ENCODE measurements at regions not wholly inside any gene's neighbourhood (a gene's known extent, or its start where the extent isn't known, plus 50 kb on each side); places are given as distances from the start of the nearest gene placed in this dataset.

DNA sequence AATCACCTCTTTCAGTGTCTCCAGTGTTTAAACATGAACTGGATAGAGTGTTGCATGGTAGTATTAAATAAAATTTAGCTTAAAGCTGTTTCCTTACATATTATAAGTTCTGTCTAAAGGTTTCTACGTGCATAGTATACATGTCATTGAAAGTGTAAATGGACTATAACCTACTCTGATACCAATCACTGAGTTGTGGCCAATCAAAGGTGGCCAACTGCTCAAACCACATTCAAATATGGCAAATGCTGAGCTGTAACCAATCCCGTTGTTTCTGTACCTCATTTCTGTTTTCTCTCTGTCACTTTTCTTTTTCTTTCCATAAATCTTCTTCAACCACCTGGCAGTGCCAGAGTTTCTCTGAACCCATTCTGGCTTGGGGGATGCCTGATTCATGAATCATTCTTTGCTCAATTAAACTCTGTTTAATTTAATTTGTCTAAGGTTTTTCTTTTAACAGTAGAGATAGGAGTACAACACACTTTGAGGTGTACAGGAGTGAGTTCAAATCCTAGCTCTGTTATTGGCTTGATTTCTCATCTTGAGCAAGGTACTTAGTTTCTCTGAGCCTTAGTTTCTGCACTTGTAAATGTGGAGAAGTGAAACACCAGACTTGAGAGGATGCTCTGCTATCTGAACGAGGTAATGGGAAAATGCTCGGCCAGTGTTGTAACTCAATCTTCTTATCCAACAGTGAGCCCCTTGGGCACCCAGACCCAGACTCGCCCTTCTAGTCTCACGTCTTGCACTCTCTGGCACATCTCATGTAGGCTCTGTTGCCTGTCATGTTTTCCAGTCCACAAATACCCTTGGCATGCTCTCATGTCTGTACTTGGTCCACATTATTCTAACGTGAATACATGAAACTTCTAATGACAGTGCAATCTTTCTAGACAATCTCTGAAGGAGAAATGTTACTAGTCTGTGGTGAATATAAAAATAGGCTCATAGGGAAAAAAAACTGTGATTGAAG, 228.0 kb downstream of the PIK3C3 start:
- TF ChIP-seq, protein P1, sequence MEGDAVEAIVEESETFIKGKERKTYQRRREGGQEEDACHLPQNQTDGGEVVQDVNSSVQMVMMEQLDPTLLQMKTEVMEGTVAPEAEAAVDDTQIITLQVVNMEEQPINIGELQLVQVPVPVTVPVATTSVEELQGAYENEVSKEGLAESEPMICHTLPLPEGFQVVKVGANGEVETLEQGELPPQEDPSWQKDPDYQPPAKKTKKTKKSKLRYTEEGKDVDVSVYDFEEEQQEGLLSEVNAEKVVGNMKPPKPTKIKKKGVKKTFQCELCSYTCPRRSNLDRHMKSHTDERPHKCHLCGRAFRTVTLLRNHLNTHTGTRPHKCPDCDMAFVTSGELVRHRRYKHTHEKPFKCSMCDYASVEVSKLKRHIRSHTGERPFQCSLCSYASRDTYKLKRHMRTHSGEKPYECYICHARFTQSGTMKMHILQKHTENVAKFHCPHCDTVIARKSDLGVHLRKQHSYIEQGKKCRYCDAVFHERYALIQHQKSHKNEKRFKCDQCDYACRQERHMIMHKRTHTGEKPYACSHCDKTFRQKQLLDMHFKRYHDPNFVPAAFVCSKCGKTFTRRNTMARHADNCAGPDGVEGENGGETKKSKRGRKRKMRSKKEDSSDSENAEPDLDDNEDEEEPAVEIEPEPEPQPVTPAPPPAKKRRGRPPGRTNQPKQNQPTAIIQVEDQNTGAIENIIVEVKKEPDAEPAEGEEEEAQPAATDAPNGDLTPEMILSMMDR (IDR thresholded peaks at IDR 0.05; ENCODE audit: low read depth, low read length, poor library complexity, severe bottlenecking), result no peak
- no peak for TF ChIP-seq EZH2phosphoT487 (IDR thresholded peaks at IDR 0.05; ENCODE audit: borderline replicate concordance, low read length)

Data from DOHH2 (cell line).